CD14-positive monocyte (primary cell): ENCODE measurements at regions not wholly inside any gene's neighbourhood (a gene's known extent, or its start where the extent isn't known, plus 50 kb on each side); places are given as distances from the start of the nearest gene placed in this dataset.
"Not testable (repeated sequence)": the region's sequence is repeated elsewhere in the genome, so short reads cannot be mapped to it uniquely, and the experiment has no call there.

ENCODE experiments used
- DNase-seq, 3 donors: peaks; one replicate each; pipeline ENCODE4 v3.0.0-alpha.2; 2011 to 2022
- H2AFZ ChIP-seq: 2 replicates; pipeline ENCODE4 v1.6.0; 2012; ENCODE audit warnings: mild to moderate bottlenecking, low read depth, low read length, inconsistent platforms; ENCODE audit not compliant: insufficient read depth, poor library complexity, severe bottlenecking
- H3K27ac ChIP-seq, 2 donors: 1 replicate in 1 of 2; 2 replicates in 1 of 2; pipeline ENCODE4 v1.5.1; 2012 to 2013; ENCODE audit warnings: low read length in 2 of 2, control low read depth in 1 of 2, inconsistent platforms in 1 of 2, low read depth in 1 of 2, mild to moderate bottlenecking in 1 of 2
- H3K27me3 ChIP-seq, 2 donors: one replicate each; pipeline versions ENCODE4 v1.6.0 to v1.6.1; 2011 to 2013; ENCODE audit warnings: low read length in 2 of 2; ENCODE audit not compliant: control insufficient read depth in 2 of 2, insufficient read depth in 2 of 2
- H3K36me3 ChIP-seq, 2 donors: replicated peaks in 1 of 2; 1 replicate in 1 of 2; 2 replicates in 1 of 2; pipeline versions ENCODE4 v1.5.1 to v1.6.1; 2012 to 2013; ENCODE audit warnings: low read length in 2 of 2, control low read depth in 1 of 2, inconsistent platforms in 1 of 2, mild to moderate bottlenecking in 1 of 2; ENCODE audit not compliant: insufficient read depth in 2 of 2, control insufficient read depth in 1 of 2
- H3K4me1 ChIP-seq, 2 donors: 1 replicate in 1 of 2; 2 replicates in 1 of 2; pipeline versions ENCODE4 v1.5.1 to v1.6.1; 2012 to 2013; ENCODE audit warnings: low read length in 2 of 2, control low read depth in 1 of 2, inconsistent platforms in 1 of 2, mild to moderate bottlenecking in 1 of 2, moderate library complexity in 1 of 2; ENCODE audit not compliant: insufficient read depth in 2 of 2, control insufficient read depth in 1 of 2
- H3K4me2 ChIP-seq: replicated peaks from 2 replicates; pipeline ENCODE3; 2012; ENCODE audit warnings: low read length, moderate library complexity, mild to moderate bottlenecking; ENCODE audit not compliant: poor library complexity, severe bottlenecking; ENCODE audit errors: extremely low read depth
- H3K4me3 ChIP-seq, 3 experiments: fragments of 200-600 bp in 1 of 3; sonication (generic) in 1 of 3; replicated peaks in 1 of 3; 1 replicate in 2 of 3; 2 replicates in 1 of 3; pipeline ENCODE4 v1.5.1; 2011 to 2013; ENCODE audit warnings: low read length in 3 of 3, mild to moderate bottlenecking in 3 of 3, control low read depth in 2 of 3, low read depth in 2 of 3, inconsistent platforms in 1 of 3, moderate library complexity in 1 of 3
- H3K79me2 ChIP-seq: 2 replicates; pipeline ENCODE4 v1.6.0; 2012; ENCODE audit warnings: mild to moderate bottlenecking, control low read depth, inconsistent platforms, low read length, moderate library complexity; ENCODE audit not compliant: insufficient read depth
- H3K9ac ChIP-seq: 2 replicates; pipeline ENCODE4 v1.6.0; 2017; ENCODE audit warnings: low read length, mild to moderate bottlenecking; ENCODE audit not compliant: insufficient read depth, poor library complexity, severe bottlenecking
- H3K9me3 ChIP-seq, 2 donors: replicated peaks in 1 of 2; 1 replicate in 1 of 2; 2 replicates in 1 of 2; pipeline versions ENCODE4 v1.5.1 to v1.6.1; 2012 to 2013; ENCODE audit warnings: low read length in 2 of 2, control low read depth in 1 of 2; ENCODE audit not compliant: control insufficient read depth in 1 of 2, insufficient read depth in 1 of 2
- H4K20me1 ChIP-seq: 2 replicates; pipeline ENCODE4 v1.6.0; 2012; ENCODE audit warnings: mild to moderate bottlenecking, low read length, control low read depth, moderate library complexity; ENCODE audit not compliant: insufficient read depth
- H3K27ac Mint-ChIP-seq, 7 donors: one replicate each; pipeline ENCODE4 v1.8.0; 2020; ENCODE audit warnings: mild to moderate bottlenecking in 7 of 7, mixed read lengths in 7 of 7, moderate library complexity in 6 of 7, inconsistent platforms in 2 of 7
- H3K27me3 Mint-ChIP-seq, 3 donors: one replicate each; pipeline ENCODE4 v1.8.0; 2021 to 2022; ENCODE audit warnings: low read depth in 3 of 3, mild to moderate bottlenecking in 3 of 3, mixed read lengths in 3 of 3, moderate library complexity in 3 of 3, inconsistent platforms in 1 of 3
- H3K36me3 Mint-ChIP-seq, 2 donors: one replicate each; pipeline ENCODE4 v1.8.0; 2020; ENCODE audit warnings: mixed read lengths in 2 of 2, inconsistent platforms in 1 of 2, mild to moderate bottlenecking in 1 of 2
- H3K4me1 Mint-ChIP-seq: one replicate; pipeline ENCODE4 v1.8.0; 2020; ENCODE audit warnings: mild to moderate bottlenecking, mixed read lengths
- H3K4me3 Mint-ChIP-seq, 2 donors: one replicate each; pipeline ENCODE4 v1.8.0; 2020; ENCODE audit warnings: mild to moderate bottlenecking in 2 of 2, mixed read lengths in 2 of 2, moderate library complexity in 1 of 2
- H3K9me3 Mint-ChIP-seq, 7 donors: one replicate each; pipeline ENCODE4 v1.8.0; 2020 to 2022; ENCODE audit warnings: mixed read lengths in 7 of 7, mild to moderate bottlenecking in 6 of 7, moderate library complexity in 6 of 7, inconsistent platforms in 2 of 7
- WGBS: methylation state at CpG from one replicate; pipeline ENCODE4 v1.1.5; 2013; ENCODE audit warnings: missing lambda C conversion rate; ENCODE audit not compliant: insufficient coverage; 5-methylcytosine and 5-hydroxymethylcytosine counted together
- intact Hi-C, 2 donors: fragments of 100-400 bp; cut with micrococcal nuclease; formaldehyde crosslinking; loops; one replicate each; pipeline versions ENCODE4 v1.15.0 to v1.15.1; 2023
- TF ChIP-seq, protein P1 (sequence below): fragments of 200-600 bp; IDR thresholded peaks from one replicate; pipeline ENCODE4 v1.8.0; 2022; ENCODE audit warnings: antibody characterized with exemption, mild to moderate bottlenecking

DNA sequence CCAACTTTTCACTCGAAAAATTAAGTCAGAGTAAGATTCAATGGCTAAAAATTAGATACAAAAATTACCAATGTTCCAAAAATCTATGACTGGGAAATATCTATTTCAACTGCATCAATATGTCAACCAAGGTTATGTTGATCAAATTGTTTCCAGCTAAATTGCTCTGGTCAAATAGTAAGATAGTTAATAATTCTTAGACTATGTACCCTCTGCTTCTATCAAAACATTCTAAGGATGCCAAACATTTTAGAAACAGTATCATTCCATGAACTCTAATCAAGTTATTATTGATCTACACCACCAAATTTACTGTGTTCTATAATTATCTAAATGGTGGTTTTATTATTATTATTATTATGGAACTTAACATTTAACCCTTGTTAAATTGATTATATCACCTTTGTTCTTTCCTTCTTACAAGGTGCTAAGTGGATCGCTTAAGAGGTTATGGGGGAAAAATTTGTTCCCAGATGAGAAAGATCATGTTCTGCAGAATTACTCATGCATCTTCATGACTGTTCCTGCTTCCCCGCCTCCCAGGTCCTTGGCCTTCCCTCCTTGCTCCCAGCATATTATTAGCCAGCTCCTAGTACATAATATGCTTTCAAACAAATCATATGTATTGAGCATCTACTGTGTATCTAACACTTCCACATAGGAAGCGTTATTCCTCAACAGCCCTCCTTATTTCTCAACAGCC is 240.5 kb upstream of the KRR1 start:
- H3K4me3 ChIP-seq = no peak overlapping the region
- no peaks in the 10 kb centered on the region for H3K27me3 ChIP-seq
- no peaks in the 10 kb centered on the region for H4K20me1 ChIP-seq
- H3K4me1 ChIP-seq = no peaks in the 10 kb centered on the region
- H3K36me3 Mint-ChIP-seq = no peaks in the 10 kb centered on the region
- WGBS = no CpG with 5 or more reads among the region's 4 CpGs
- H3K36me3 ChIP-seq = no peaks in the 10 kb centered on the region
- H3K4me2 ChIP-seq = no peak overlapping the region
- intact Hi-C loops = no loop called here
- no peak overlapping the region for H3K9ac ChIP-seq
- TF ChIP-seq, protein P1, sequence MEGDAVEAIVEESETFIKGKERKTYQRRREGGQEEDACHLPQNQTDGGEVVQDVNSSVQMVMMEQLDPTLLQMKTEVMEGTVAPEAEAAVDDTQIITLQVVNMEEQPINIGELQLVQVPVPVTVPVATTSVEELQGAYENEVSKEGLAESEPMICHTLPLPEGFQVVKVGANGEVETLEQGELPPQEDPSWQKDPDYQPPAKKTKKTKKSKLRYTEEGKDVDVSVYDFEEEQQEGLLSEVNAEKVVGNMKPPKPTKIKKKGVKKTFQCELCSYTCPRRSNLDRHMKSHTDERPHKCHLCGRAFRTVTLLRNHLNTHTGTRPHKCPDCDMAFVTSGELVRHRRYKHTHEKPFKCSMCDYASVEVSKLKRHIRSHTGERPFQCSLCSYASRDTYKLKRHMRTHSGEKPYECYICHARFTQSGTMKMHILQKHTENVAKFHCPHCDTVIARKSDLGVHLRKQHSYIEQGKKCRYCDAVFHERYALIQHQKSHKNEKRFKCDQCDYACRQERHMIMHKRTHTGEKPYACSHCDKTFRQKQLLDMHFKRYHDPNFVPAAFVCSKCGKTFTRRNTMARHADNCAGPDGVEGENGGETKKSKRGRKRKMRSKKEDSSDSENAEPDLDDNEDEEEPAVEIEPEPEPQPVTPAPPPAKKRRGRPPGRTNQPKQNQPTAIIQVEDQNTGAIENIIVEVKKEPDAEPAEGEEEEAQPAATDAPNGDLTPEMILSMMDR = no peak
- no peaks in the 10 kb centered on the region for H3K9me3 ChIP-seq
- no peak overlapping the region for H2AFZ ChIP-seq
- H3K9me3 Mint-ChIP-seq = peaks cover 0 to 6% (median 0%) of the 10 kb centered on the region in 7 donors
- H3K27me3 Mint-ChIP-seq = peaks cover 0 to 4% (median 2%) of the 10 kb centered on the region in 3 donors
- no peak overlapping the region for H3K4me3 Mint-ChIP-seq
- no peaks in the 10 kb centered on the region for H3K4me1 Mint-ChIP-seq
- no peak overlapping the region for H3K27ac ChIP-seq
- no peak for DNase-seq
- H3K27ac Mint-ChIP-seq = no peak overlapping the region
- no peaks in the 10 kb centered on the region for H3K79me2 ChIP-seq

- H3K4me1 Mint-ChIP-seq = no peaks in the 10 kb centered on the region
- Histone ChIP-seq H4K20me1 (no peaks in the 10 kb centered on the region), H3K9me3 (no peaks in the 10 kb centered on the region), H3K4me2 (no peak overlapping the region), H3K27ac (no peak overlapping the region), H3K36me3 (no peaks in the 10 kb centered on the region), H3K4me1 (no peaks in the 10 kb centered on the region), H2AFZ (no peak overlapping the region), H3K79me2 (no peaks in the 10 kb centered on the region), H3K4me3 (no peak overlapping the region), H3K9ac (no peak overlapping the region), H3K27me3 (no peaks in the 10 kb centered on the region)
- no peak for DNase-seq
- TF ChIP-seq, protein P1 = no peak
- no peak overlapping the region for H3K4me3 Mint-ChIP-seq
- intact Hi-C loops = no loop called here
- H3K27ac Mint-ChIP-seq = no peak overlapping the region
- WGBS = no CpG with 5 or more reads among the region's 4 CpGs
- peaks cover 0 to 4% (median 2%) of the 10 kb centered on the region in 3 donors for H3K27me3 Mint-ChIP-seq
- H3K36me3 Mint-ChIP-seq = no peaks in the 10 kb centered on the region
- peaks cover 0 to 6% (median 0%) of the 10 kb centered on the region in 7 donors for H3K9me3 Mint-ChIP-seq
Observed at GRCh38 chr12:75750716-75751306, 239.4 kb upstream of the KRR1 start.

DNA sequence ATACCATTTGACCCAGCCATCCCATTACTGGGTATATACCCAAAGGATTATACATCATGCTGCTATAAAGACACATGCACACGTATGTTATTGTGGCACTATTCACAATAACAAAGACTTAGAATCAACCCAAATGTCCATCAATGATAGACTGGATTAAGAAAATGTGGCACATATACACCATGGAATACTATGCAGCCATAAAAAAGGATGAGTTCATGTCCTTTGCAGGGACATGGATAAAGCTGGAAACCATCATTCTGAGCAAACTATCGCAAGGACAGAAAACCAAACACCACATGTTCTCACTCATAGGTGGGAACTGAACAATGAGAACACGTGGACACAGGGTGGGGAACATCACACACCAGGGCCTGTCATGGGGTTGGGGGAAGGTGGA is 237.6 kb upstream of the KRR1 start:
- H3K4me3 ChIP-seq, H3K36me3 Mint-ChIP-seq, H3K27ac Mint-ChIP-seq: not testable (repeated sequence)

More for the DNA sequence above, 237.6 kb upstream of the KRR1 start:
- H4K20me1 ChIP-seq, H3K27me3 Mint-ChIP-seq, H3K27ac ChIP-seq, H3K9me3 Mint-ChIP-seq, H3K4me1 Mint-ChIP-seq, H3K9me3 ChIP-seq, H3K79me2 ChIP-seq, intact Hi-C loops, H3K27me3 ChIP-seq, H3K4me2 ChIP-seq, H3K4me3 Mint-ChIP-seq, H3K9ac ChIP-seq, DNase-seq, H3K36me3 ChIP-seq, H3K4me1 ChIP-seq, H2AFZ ChIP-seq: not testable (repeated sequence)
- WGBS = no CpG with 5 or more reads among the region's 3 CpGs
